ENCODE measurements at regions not wholly inside any gene's neighbourhood (a gene's known extent, or its start where the extent isn't known, plus 50 kb on each side); places are given as distances from the start of the nearest gene placed in this dataset.
A peak's percentile ranks its signal among the peaks of the same experiment; 100 is the strongest.
"Not testable (repeated sequence)": the region's sequence is repeated elsewhere in the genome, so short reads cannot be mapped to it uniquely, and the experiment has no call there.

DNA sequence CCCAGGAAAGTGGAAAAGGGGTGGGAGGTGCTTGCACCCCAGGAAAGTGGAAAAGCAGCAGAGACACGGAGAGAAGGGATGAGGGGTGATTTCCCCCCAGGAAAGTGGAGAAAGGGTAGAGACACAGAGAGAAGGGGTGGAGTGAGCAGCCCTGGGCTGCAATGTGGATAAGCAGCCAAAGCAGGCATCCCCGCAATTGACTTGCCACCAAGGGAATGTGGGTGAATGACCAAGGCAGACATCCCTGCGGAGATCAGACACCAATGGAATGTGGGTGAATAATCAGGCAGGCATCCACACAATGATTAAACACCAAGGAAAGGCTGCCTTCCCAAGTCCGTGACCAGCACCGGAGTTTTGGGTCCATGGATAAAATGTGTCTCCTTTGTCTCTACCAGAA, 68.5 kb upstream of the SLC4A7 start:
- DNase-seq, result not testable (repeated sequence)

DNA sequence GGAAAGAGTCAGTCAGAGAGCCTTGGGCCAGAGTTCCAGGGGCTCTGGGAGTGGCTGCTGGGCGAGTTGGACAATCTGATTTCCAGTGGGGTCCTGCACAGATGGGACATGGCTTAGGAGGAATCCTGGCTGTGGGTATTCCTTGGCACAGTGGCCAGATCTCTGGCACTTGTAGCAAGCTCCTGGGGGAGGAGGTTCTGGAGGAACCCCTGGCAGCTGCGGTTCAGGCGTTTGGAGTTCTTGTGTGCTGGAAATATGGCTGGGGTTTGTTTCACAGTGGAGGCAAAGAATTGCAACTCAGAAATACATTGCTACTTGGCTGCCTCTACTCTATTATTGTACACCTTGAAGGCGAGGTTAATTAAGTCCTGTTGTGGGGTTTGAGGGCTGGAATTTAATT, 67.2 kb upstream of the SLC4A7 start:
- DNase-seq, result not testable (repeated sequence)

DNA sequence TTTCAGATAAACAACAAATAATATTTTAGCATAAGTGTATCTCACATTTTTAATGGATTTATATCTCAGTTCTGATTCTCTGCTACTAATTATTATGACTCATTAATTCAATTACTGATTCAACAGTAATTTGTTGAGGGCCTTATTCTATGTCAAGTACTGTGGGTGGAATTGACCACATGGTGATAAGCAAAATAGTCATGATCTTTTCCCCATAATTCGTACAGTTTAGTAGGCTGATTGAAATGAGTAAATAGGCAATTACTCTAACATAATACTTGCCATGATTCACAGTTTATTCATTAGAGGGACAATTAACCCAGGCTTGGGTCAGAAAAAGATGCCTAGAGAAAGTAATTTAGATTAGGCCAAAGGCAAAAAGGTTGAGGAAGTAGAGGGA, 60.9 kb upstream of the SLC4A7 start:
- DNase-seq, result no peak

DNA sequence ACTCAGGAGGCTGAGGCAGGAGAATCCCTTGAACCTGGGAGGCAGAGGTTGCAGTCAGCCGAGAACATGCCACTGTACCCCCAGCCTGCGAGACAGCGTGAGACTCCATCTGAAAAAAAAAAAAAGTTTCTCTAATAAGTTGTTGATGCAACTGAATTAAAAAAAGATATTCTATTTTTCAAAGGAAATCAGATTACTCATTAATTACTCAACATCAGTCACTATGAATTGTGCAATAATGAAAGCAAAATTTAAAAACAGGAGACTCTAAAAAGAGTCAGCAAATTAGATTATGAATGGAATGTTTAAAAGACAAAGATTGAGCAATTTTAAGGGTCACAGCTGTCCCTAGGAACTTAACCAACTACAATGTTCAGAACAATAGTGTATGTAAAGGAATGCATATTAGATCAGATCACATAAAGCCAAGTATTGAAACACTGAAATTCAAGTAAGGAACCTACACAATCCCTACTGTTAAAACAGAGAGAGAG, 60.2 kb upstream of the SLC4A7 start:
- peak; percentile 91 for DNase-seq

DNA sequence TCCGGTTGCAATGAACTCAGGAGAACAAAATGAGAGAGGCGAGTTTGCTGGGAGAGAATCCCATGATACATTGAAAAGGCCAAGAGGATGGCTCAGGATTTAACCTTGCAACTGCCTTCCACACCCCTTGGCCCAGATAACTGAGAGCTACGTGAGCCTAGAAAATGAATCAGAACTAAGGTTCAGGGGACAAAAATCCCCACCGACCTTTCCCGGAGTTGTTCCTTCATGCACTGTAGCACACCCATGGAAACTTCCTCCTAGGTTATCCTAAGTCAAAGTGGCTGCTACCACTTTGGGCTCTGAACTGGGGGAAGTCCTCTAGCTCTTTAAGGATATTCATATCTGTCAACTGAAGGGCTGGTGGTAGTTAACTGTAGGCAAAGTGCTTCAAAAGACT, 58.3 kb upstream of the SLC4A7 start:
- DNase-seq, result peak; percentile 30

DNA sequence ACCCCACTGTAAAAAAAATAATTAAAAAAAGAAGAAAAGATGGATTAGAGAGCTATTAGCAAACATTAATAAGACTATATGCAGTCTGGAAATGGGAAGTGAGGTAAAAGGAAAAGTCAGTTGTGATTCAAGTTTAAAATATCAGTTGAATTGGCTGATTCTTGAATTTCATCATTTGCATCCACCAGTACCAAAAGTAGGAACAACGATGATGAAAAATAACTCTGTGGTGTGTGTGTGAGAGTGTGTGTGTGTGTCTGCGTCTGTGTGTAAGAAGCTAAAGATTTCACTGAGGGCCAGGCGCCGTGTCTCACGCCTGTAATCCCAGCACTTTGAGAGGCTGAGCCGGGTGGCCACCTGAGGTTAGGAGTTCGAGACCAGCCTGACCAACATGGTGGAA, 56.0 kb upstream of the SLC4A7 start:
- peak; percentile 55 for DNase-seq

DNA sequence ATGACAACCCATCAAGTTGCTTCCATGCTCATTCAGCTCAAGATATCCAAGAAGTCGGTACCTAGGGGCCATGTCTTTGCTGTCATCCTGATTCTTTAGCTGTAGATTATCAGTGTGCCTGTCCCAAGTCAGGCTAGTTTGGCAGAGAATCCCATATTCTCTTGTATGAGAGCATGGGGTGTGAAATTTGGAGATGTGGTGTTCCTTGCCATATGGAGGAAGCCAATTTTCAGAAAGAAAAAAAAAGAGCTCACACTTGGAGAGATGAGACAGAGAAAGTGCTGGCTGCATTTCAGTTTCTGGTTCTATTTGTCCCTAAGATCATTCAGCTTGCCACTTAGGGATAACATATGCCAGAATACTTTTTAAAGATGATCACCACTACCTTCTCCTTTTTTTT, 52.3 kb upstream of the SLC4A7 start:
- DNase-seq, result no peak

DNA sequence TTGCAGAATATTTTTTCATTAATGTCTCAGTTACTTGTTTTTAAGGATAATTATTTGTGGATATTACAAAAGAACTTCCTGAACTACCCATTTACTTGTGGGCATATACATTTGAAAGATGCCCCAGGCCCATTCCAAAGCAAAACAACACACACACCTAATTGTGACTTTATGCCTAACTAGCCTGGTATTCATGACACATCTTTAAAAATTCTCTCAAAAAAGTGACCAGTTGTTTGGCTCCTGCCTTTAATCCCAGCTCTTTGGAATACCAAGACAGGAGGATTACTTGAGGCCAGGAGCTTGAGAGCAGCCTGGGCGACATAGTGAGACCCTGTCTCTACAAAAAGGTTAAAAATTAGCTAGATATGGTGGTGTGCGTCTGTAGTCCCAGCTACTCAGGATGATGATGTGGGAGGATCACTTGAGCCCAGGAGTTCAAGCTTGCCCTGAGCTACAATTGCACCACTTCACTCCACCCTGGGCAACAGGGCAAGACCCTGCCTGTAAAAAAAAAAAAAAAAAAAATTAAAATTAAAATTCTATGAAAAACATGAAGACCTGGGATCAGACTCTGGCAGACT, 51.7 kb upstream of the SLC4A7 start:
- no peak for DNase-seq

DNA sequence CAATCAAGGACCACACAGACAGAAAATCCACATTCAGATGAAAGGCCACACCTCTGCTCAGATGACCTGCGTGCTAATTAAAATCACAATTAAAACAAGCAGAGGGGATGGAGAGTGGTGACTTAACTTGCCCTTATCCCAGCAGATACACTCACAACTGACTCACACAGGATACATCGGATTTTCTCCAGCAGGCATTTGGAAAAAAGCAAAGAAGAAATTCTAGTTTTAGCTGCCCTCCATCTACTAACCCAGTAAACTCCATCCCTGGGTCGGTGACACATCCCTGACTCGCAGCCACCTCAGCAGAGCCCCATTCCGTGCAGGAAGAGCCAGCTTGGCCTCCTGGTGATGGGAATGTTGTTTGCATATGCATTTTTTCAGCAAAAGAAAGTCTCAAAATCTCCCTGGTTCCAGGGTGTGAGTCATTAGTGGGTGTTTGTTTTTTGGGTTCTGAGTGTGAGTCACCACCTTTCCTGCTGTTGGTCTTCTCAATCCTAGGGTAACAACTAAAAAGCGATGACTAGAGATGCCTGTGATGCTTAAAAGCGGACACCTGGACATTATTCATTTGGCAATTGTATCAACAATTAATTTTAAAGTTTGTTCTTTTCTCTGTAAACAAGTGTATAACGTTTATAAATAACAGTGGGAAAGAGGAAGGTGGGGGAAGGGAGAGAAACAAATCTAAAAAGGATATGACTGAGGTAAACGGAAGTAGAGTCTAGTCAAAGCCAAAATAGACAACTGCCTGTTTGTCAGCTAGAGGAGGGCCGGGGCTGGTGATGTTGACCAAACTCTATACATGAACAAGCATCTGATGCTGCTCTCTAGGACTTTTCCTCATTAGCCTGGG, 49.8 kb upstream of the SLC4A7 start:
- peak; percentile 75 for DNase-seq

Measured in inflammatory macrophage treated with lipopolysaccharide for 4 hours (primary cell).